ENCODE measurements at regions not wholly inside any gene's neighbourhood (a gene's known extent, or its start where the extent isn't known, plus 50 kb on each side); places are given as distances from the start of the nearest gene placed in this dataset.

DNA sequence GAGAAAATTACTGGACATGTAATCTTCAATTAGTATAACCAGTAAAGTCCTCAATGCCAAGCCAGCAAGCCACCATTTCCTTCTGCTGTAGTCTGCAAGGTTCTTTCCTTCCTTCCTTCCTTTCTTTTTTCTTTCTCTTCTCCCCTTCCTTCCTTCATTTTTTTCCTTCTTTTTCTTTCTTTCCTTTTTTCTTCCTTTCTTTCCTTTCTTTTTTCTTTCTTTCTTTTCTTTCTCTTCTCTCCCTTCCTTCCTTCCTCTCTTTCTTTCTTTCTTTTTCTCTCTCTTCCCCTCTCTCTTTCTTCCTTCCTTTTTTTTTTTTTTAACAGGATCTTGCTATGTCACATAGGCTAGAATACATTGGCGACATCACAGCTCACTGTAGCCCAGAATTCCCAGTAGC is 369.8 kb downstream of the SEMA3D start:
- no peaks in the 10 kb centered on the region for H3K27me3 ChIP-seq (ENCODE audit: insufficient read depth in 3 of 3, low read length in 2 of 3)
- no peaks in the 10 kb centered on the region for H3K36me3 ChIP-seq (ENCODE audit: insufficient read depth in 1 of 2, low read depth in 1 of 2)
- no peaks in the 10 kb centered on the region for H3K4me1 ChIP-seq
- no peaks in the 10 kb centered on the region for H3K9me3 ChIP-seq
- intact Hi-C loops (cut with DNase I): no loop called here
- no peak overlapping the region for H3K27ac ChIP-seq
- ATAC-seq (no peak), DNase-seq (no peak)
- no peak overlapping the region for H3K4me3 ChIP-seq
- WGBS, 3 donors: 92 to 100% (median 92%) methylated on average over 1 of the region's 1 CpG
- no peak for TF ChIP-seq CTCF (IDR thresholded peaks at IDR 0.05)

DNA sequence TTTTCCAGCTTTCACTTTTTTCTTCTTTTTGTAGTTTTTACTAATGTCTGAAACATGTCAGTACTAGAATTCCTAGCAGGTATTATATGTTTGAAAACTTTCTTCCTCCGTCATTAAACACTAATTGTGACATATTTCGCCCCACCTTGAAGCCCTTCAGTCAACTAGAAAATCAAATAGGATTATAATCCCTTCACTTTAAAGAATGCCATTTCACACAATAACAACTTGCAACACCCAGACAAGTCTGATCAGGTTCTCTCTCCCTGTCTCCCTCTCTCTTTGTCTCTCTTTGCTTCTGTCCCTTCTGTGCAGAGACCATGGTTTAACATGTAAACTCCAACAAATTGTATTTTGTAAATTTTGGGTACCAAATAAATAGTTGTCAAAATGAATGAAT is 373.5 kb downstream of the SEMA3D start:
- Histone ChIP-seq H3K27me3 (ENCODE audit: insufficient read depth in 3 of 3, low read length in 2 of 3) (no peaks in the 10 kb centered on the region), H3K9me3 (no peaks in the 10 kb centered on the region), H3K4me1 (no peaks in the 10 kb centered on the region), H3K27ac (no peak overlapping the region), H3K36me3 (ENCODE audit: insufficient read depth in 1 of 2, low read depth in 1 of 2) (no peaks in the 10 kb centered on the region), H3K4me3 (no peak overlapping the region)
- no peak for TF ChIP-seq CTCF (IDR thresholded peaks at IDR 0.05)
- 94 to 98% (median 98%) methylated on average over 2 of the region's 2 CpGs for WGBS, 3 donors
- intact Hi-C loops (cut with DNase I): no loop called here
- ATAC-seq: no peak
- DNase-seq: no peak

GRCh38 chr7:84812021-84812420 is 374.8 kb downstream of the SEMA3D start:
- DNase-seq (no peak), ATAC-seq (no peak)
- intact Hi-C loops (cut with DNase I): no loop called here
- no peak for TF ChIP-seq CTCF (IDR thresholded peaks at IDR 0.05)
- Histone ChIP-seq H3K4me1 (no peaks in the 10 kb centered on the region), H3K9me3 (no peaks in the 10 kb centered on the region), H3K27me3 (ENCODE audit: insufficient read depth in 3 of 3, low read length in 2 of 3) (no peaks in the 10 kb centered on the region), H3K4me3 (no peak overlapping the region), H3K36me3 (ENCODE audit: insufficient read depth in 1 of 2, low read depth in 1 of 2) (no peaks in the 10 kb centered on the region), H3K27ac (no peak overlapping the region)
- WGBS, 3 donors: 22 to 31% (median 26%) methylated on average over 2 of the region's 2 CpGs

GRCh38 chr7:84811362-84811761 is 375.5 kb downstream of the SEMA3D start:
- 20 to 30% (median 24%) methylated on average over 1 of the region's 1 CpG for WGBS, 3 donors
- H3K27me3 ChIP-seq (ENCODE audit: insufficient read depth in 3 of 3, low read length in 2 of 3): no peaks in the 10 kb centered on the region
- H3K9me3 ChIP-seq: no peaks in the 10 kb centered on the region
- TF ChIP-seq CTCF (IDR thresholded peaks at IDR 0.05): no peak
- no peak overlapping the region for H3K27ac ChIP-seq
- intact Hi-C loops (cut with DNase I): no loop called here
- H3K36me3 ChIP-seq (ENCODE audit: insufficient read depth in 1 of 2, low read depth in 1 of 2): no peaks in the 10 kb centered on the region
- no peak for DNase-seq
- no peak for ATAC-seq
- H3K4me3 ChIP-seq: no peak overlapping the region
- no peaks in the 10 kb centered on the region for H3K4me1 ChIP-seq

DNA sequence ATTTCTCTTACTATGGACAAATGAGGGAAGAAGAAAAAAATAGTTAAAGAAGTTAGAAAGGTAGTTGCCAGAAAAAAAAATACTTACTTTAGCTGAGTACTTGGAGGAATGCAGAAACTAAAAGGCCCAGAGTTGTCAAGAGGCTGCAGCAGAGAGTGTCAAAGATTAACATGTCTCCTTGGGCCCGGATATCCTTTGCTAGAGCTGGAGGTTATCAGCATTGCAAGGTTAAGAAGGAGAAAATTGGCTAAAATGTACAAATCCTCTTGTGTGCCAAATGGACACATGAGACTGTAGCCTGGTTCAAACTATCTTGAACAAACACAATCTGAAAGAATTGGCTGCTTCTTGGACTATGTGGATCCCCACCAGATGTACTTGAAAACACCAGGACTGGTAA is 377.0 kb downstream of the SEMA3D start:
- DNase-seq: no peak
- intact Hi-C loops (cut with DNase I): no loop called here
- no peaks in the 10 kb centered on the region for H3K4me1 ChIP-seq
- no peaks in the 10 kb centered on the region for H3K36me3 ChIP-seq (ENCODE audit: insufficient read depth in 1 of 2, low read depth in 1 of 2)
- no peak for TF ChIP-seq CTCF (IDR thresholded peaks at IDR 0.05)
- 52 to 75% (median 68%) methylated on average over 1 of the region's 1 CpG for whole genome bisulfite sequencing, 3 donors
- ATAC-seq: no peak
- no peaks in the 10 kb centered on the region for H3K9me3 ChIP-seq
- no peaks in the 10 kb centered on the region for H3K27me3 ChIP-seq (ENCODE audit: insufficient read depth in 3 of 3, low read length in 2 of 3)
- no peak overlapping the region for H3K4me3 ChIP-seq
- H3K27ac ChIP-seq: no peak overlapping the region
